GM19328 (cell line): ENCODE measurements at regions not wholly inside any gene's neighbourhood (a gene's known extent, or its start where the extent isn't known, plus 50 kb on each side); places are given as distances from the start of the nearest gene placed in this dataset.

ENCODE experiments used
- ATAC-seq: cut with Tn5 transposase; IDR thresholded peaks from one replicate; pipeline ENCODE4 v1.9.1; 2021; ENCODE audit warnings: mild to moderate bottlenecking, moderate library complexity; ENCODE audit not compliant: unreplicated experiment

DNA sequence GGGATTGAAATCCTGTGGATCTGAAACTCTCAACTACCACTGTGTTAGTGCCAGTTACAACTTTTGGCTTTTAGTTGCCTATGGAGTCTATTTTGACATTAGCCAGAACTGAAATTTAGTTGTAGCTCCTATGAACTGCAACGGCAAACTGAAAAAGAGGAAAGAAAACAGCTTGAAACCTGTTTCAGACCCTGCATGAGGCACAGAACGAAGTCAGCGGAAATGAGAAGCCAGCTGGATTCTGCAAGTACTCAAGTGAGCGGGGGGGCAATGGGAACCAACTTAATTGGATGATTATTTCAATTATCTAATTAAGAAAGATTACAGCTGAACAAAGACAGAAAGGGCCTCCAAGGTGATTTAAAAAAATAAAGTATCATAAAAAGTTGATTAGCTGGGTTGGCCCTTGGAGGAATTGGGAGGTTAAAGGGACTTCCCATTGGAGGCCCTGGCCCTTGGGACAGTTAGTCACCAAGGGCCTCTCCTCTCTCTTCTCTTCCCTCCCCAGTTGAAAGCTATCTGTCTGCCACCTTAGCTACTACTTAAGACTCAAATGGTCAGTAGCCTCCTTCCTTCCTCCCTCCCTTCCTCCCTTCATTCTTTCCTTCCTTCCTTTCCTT, 352.1 kb downstream of the SHQ1 start:
- ATAC-seq, result no peak

DNA sequence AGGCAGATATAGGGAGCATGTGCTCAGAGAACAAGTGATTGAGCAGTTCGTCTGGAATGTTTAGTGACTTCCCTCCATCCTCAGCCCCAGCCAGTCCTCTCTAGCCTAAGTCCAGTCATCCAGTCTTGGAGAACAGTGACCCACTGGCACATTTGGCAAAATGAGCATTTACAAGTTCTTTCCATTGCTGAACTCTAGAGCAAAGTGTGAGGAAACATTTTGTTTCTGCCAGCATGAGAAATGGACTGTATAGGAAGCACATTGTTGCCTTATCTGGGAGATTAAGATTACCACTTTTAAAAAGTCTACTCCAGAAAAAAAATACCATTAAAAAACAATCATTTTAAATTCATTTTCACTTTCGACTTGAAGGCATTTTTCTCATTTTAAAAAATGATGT, 353.6 kb downstream of the SHQ1 start:
- ATAC-seq, result no peak

DNA sequence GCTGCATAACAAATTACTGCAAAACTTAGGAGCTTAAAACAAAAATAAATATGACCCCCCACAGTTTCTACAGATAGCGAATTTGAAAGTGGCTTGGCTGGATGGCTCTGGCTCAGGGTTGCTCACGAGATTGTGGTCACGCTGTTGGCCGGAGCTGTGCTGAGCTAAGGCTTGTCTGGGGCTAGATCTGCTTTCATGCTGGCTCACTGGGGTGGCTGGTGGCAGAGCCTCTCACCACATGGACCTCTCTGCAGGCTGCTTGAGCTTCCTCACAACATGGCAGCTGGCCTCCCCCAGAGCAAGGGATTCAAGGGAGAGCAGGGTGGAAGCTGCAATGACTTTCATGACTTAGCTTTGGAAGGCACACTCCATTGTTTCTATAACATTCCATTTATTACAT, 354.1 kb downstream of the SHQ1 start:
- ATAC-seq, result no peak

DNA sequence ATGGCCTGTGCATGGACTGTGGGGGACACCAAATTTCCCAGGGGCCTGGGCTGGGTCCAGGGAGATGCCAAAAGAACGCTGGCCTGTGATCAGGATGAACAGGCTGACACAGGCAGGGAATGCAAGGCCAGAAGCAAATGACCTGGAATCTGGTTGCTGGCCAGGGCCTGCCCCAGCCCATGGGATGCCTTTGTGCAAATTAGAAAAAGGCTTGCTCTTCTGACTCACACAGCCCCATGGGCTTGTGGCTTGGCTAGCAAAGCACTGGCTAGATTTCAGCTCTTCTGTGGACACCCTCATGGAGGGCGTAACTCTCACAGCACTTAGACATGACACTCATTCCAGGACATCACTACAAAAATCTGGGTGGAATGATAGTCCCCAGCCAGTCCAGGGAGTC, 356.0 kb downstream of the SHQ1 start:
- no peak for ATAC-seq

DNA sequence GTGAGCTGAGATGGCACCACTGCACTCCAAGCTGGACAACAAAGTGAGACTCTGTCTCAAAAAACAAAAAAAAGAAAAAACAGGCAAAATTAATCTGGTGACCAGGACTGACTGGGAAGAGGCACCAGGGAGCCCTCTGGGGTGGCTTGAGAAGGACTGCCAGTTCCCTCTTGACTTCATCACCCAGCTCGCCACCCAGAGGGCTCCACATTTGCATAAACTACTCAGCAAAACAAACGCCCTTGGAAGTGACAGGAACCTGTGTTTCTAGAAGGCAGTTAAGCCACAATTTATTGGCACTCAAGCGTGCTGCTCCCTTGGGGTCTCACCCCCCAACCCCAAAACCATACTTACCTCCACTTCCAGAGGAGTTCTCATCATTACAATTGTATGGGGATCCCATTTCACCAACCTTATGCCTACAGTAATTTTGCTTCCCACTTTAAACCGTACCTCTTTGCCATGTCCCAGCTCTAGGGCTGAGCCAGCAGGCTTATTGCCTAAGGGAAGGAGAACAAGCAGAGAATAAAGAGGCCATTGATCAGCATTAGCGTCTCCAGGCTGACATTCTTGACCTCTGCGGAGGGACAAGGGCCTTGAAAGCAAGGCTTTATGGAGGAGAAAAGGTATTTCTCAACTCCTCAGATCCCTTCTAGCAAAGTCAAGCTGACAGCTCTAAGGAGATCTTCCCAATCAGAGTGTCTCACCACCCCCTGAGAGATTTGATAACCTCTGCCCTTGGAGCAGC, 357.4 kb downstream of the SHQ1 start:
- no peak for ATAC-seq

DNA sequence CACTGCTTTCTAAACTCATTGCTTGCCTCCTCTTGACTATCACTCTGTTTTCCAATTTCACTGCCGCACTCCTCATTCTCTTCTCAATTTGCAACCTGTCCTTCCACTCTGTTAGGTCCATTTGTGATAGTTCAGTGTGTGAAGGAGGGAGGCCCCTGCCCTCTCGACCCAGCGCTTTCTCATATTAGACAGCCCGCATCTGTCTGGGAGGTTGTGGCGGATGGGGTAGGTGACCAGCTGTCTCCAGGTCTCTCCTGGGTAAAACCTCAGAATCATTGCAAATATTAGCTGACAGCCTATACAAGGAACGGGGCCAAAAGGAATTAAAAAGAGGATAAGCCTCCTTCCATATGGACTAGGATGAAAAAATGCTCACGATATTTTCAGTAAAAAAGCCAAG, 358.3 kb downstream of the SHQ1 start:
- ATAC-seq, result no peak

DNA sequence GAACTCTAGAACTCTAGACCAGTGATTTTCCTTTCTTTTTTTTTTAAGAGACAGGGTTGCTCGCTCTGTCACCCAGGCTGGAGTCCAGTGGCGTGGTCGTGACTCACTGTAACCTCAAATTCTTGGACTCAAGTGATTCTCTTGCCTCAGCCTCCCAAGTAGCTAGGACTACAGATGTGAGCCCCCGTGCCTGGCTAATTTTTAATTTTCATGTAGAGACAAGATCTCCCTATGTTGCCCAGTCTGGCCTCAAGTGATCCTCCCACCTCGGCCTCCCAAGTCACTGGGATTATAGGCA, 359.6 kb downstream of the SHQ1 start:
- ATAC-seq, result no peak

DNA sequence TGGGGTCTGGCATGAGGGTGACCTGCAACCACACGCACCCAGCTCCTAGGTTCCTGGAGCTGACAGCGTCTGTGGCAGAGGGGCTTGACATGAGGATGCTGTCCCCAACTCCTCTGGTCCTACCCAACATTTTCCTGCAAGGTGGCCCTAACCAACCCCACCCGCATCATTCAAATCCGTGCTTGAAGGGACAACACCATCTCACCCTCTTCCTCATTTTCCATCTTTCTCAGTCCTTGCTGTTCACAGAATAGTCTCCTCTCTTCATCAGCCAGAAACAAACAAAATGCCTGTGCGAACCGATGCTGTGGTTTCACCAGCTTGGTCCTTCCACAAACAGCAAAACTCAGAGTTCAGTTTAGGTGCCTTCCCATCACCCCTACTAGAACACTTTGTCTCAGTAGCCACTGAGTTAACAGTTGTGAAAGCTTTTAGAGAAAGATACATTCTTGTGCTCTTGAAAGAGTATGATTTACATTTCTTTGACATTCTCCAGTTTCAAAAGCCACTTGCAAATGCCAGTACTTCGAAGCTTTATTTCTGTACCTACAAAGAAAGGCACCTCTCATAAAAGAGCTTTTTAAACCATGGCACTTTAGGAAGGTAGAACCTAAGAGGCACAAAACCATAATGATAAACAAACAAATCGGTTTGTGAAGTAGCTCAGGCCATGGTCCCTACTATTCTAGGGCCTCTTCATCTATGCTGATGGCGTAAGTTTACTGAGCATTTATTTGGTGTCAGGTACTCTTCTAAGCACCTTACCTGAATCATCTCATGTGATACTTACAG, 360.1 kb downstream of the SHQ1 start:
- ATAC-seq, result no peak

DNA sequence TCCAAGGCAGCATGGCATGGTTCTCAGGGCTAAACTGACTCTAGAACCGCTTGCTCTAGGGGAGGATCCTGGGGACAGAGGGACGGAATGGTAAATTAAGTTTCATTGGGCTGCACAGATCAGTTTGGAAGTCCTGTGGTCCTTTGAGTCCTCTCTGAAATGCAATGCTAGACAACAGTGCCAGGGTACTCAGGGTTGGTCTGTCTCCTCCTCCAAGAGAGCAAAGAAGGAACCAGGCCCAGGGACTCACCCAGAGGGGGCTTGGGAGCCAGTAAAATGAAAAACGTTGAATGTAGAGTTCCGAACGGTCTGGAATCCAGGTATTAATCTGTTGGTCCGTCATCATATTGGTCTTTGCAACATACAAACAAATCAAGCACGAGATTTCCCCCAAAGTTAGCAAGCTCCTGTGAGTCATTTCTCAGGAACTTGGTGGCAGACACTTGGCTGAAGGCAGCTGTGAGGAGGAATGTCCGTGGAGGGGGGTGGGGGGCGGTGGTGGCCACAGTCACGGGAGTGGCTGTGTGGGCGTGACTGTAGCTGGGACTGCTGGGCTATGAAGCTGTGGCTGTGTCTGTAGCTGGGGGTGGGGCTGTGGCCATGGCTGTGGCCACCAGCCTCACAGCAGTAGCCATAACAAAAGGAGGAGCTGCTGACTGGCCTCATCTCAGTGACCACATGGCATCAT, 361.0 kb downstream of the SHQ1 start:
- no peak for ATAC-seq

DNA sequence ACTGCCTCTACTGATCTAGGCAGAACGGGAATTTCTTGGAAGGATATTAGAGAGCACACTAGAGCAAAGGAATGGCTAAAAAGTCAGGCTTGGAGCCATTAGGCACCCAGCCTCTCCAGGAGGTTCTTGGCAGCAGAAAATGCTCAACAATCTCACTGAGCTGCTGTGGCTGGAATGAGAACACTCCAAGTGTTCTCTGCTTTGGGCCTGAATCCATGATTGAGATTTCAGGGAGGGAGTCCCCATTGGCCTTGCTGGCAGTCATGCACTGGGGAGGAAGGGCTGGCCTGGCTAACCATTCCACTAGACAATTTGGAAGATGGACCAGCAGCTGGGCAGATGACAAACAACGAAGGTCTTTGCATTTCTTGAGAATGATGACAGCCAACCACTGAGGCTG, 362.6 kb downstream of the SHQ1 start:
- no peak for ATAC-seq

DNA sequence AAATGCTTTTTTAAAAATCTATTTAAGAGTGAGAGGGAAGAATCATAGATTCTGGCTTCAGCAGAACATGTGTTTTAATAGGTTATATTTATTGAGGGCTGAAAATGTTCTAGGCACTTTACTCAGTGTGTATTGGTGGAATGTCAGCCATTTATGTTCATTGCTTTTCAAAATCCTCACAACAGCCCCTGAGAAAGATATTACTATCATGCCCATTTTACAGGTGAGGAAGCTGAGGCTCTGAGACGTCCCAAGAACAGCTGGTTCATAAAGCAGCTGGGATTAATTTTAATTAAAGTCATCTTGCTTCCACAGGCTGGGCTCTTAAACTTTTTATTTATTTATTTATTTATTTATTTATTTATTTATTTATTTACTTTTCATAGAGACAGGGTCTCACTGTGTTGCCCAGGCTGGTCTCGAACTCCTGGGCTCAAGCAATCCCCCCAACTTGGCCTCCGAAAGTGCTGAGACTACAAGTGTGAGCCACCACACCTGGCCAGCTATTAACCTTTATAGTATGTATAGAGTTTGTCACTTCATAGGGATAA, 364.6 kb downstream of the SHQ1 start:
- ATAC-seq, result no peak

DNA sequence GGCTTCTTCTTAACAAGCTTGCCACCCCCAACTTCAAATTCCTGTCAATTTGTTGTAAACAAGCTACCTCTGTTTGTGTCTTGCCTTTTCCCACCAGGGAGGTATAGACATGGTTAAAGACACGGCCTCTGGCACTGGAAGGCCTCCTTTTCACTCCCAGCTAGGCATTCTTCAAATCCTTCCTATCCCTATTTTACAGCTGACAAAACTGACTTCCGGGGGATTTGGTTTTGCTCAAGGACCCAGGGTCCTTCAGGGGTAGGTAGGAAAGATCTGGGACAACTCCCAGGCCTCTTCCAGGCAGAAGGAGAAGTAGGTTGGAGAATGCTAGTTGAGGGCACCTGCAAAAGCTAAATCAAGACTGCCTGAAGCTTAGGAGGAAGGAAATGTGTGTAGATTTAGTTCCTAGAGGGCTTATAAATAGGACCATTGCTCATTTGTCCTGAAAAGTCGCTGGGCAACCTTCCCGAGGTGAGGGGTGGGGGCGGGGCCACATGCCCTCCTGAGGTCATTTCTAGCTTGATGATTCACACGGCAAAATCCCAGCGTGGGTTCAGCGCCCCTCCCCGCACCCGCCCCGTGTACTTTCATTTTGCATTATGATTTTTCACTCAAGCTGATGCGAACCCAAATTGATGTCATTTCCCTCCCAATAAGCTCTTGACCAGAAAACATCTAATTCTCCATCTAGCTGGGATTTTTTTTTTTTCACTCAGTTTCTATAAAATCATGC, 365.5 kb downstream of the SHQ1 start:
- no peak for ATAC-seq

DNA sequence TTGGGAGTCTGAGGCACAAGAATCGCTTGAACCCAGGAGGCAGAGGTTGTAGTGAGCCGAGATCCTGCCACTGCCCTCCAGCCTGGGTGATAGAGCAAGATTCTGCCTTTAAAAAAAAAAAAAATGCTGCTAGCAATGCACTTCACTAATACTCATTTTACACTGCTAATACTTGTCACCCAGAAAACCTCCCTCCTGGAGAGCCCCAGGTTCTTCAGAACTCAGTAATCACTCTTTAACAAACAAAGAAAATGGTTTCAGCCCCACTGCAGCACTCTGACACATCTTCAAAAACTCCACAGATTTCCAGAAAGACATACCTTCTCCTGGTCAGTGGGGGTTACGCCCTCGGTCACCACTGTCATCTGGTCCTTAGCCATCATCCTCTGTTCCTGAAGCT, 366.7 kb downstream of the SHQ1 start:
- no peak for ATAC-seq

DNA sequence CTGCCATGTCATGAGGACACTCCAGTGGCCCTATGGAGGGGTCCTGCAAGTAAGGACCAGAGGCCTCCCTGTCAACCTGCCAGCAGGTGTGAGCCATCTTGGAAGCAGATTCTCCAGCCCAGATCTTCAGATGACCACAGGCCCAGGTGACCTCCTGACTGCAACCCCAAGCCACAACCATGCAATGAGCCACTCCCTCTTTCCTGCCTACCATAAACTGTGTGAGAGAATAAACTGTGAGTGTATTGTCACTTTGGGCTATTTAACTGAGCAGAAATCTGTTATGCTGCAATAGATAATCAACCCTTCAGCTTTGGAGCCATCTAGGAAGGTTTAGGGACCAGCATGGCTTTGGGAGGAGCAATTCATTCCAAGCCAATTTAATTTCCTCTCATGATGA, 367.9 kb downstream of the SHQ1 start:
- ATAC-seq, result no peak

DNA sequence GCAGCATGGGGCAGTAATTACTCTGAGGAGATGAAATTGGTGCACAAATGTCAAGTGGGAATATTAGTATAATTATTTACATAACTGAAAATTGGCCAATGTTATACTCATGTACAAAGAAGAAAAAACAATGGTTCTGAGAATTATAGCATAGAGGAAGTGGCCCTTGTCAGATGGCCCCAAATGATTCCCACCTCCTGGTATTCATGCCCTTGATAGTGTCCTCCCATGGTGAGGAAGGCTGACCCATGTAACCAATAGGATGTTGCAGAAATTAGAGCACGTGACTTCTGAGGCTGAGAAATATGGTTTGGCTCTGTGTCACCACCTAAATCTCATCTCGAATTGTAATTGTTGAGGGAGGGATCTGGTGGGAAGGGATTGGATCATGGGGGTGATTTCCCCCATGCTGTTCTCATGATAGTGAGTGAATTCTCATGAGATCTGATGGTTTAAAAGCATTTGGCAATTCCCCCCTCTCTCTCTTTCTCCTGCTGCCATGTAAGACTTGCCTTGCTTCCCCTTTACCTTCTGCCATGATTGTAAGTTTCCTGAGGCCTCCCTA, 368.5 kb downstream of the SHQ1 start:
- ATAC-seq, result no peak

DNA sequence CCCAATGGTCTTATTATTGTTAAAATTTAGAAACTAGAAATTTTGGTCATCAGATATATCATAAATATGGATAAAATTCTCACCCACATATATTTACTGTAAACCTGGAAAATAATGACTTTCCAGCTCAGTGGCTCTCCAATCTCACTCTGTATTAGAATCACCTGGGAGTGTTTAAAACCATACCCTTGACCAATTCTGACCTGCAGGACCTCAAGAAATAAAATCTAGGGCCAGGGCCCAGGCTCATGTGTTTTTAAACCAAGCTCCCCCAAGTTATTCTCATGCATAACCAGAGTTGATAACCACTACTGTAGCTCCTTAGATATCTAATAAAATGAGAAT, 372.1 kb downstream of the SHQ1 start:
- ATAC-seq, result no peak

DNA sequence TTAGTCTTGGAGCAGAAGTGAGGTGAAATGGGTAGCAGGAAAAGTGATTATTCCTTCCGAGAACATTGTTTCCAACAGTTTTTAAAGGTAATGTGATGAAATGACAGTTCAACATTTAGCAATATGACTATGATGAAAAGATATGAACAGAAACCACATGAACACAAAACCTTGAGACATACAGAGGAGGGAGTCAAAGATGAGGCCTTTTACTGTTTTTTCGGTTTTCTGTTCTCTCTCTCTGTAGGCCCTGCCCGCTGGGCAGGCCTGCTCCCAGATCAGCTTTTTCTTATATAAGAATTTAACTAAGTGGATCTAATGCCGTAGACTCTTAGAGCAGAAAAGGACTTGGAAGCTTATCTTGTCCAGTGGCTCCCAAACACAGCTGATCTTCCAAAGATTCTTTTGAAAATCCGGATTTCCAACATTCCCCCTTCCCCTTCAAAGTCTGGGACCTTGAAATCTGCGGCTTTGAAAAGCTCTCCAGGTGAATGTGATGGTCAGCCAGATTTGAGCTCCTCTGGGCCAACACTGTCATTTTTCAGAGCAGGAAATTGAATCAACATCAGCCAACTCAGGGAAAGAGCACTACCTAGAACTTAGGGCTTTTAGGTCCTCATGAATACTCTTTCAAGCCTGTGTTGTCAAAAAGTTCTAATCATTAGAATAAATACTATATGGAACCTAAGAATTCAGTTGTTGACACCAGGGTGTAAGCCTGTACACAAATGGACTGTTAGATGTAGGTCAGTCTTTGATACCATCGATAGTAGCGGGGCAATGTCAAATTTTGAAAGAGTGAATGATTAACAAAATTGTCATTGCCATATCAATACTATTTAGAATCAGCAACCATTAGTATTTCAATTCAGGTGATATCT, 372.7 kb downstream of the SHQ1 start:
- ATAC-seq, result no peak

DNA sequence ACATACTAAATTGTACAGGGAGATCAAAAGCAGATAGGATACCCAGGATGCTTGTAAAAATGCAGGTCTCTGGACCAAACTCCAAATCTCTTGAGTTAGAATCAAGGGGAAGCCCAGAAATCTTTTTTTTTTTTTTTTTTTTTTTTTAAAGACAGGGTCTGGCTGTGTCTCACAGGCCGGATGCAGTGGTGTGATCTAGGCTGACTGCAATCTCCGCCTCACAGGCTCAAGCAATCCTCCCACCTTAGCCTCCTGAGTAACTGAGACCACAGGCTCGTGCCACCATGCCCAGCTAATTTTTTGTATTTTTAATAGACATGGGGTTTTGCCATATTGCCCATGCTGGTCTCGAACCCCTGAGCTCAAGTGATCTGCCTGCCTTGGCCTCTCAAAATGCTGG, 373.5 kb downstream of the SHQ1 start:
- no peak for ATAC-seq

DNA sequence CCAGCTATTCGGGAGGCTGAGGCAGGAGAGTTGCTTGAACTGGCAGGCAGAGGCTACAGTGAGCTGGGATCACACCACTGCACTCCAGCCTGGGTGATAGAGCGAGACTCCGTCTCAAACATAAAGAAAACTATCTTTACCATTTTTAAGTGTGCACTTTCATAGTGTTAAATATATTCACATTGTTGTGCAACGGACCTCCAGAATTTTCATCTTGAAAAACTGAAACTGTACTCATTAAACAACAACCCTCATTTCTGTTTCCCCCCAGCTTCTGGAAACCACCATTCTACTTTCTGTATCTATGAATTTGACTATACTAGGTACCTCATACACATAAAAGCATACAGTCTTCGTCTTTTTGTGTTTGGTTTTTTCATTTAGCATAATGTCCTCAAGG, 375.1 kb downstream of the SHQ1 start:
- ATAC-seq, result peak; percentile 83
